HG03439 (cell line): ENCODE measurements at regions not wholly inside any gene's neighbourhood (a gene's known extent, or its start where the extent isn't known, plus 50 kb on each side); places are given as distances from the start of the nearest gene placed in this dataset.

Experiments
- ATAC-seq: cut with Tn5 transposase; IDR thresholded peaks from one replicate; pipeline ENCODE4 v1.9.1; 2021; ENCODE audit warnings: mild to moderate bottlenecking, moderate library complexity; ENCODE audit not compliant: unreplicated experiment

DNA sequence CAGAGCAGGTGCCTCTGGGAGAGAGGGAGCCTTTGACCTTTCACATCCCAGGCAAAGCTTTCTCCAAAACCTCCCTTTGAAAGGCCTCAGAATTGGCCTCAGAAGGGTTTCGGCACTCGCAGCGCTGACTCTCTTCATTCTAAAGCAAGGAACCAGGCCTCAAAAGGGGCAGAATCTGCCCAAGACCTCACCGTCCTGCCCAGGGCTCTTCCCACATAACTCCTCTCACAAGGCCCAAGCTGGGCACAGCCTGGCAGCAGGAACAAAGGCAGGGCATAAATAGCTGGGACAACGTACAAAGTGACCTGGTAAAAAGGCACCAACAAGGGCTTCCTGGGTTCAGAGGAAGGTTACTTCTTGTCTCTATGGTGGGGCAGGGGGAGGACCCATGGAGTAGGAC lies 166.3 kb upstream of the FSTL4 start:
- no peak for ATAC-seq

DNA sequence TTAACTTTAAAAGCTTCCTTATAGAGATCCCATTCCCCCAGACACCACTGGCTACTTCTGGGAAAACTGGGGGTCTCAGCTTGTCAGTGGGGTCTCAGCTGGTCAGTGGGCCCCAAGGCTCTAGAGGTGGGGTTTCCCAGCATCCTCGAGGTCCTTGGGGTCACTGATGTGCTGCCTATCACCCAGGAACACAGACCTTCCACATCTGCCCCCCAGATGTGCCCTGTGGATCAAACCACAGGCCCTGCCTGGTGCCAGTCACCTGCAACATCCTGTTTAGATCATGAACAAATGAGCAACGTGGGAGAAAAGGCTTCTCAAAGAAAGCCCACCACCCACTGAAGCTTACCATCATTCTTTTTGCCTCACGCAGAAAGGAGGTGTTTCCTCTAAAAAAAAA lies 165.6 kb upstream of the FSTL4 start:
- ATAC-seq = no peak

DNA sequence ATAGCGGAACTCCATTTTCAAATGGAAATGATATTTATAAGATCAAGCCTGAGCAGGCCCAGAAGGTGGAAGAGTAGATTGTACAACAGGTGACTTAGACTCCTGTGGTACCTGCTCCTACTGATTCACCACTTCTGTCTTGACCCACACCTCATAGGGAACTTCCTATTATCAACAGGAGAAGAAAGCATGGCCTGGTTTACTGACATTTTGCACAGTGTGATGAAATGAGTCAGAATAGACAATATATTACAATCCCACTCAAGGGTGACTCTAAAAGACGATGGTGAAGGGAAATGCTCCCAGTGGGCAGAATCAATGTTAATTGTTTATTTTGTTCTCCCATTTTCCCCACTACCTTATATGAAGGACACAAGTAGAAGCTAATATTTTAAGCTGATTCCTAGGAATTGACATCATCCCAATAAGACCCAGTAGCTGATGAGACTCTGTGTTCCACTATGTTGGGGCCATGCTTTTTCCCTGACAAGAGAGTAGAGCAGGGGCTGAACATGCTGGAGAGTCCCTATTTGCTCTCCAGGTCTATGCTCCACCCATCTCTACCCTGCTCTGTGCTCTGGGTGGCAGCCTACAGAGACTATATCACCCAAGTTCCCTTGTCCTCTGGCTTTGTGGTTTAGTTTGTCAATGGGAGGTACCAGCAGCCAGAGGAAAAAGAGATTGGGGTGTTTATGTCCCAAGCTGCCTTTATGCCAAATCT lies 163.4 kb upstream of the FSTL4 start:
- ATAC-seq = no peak

DNA sequence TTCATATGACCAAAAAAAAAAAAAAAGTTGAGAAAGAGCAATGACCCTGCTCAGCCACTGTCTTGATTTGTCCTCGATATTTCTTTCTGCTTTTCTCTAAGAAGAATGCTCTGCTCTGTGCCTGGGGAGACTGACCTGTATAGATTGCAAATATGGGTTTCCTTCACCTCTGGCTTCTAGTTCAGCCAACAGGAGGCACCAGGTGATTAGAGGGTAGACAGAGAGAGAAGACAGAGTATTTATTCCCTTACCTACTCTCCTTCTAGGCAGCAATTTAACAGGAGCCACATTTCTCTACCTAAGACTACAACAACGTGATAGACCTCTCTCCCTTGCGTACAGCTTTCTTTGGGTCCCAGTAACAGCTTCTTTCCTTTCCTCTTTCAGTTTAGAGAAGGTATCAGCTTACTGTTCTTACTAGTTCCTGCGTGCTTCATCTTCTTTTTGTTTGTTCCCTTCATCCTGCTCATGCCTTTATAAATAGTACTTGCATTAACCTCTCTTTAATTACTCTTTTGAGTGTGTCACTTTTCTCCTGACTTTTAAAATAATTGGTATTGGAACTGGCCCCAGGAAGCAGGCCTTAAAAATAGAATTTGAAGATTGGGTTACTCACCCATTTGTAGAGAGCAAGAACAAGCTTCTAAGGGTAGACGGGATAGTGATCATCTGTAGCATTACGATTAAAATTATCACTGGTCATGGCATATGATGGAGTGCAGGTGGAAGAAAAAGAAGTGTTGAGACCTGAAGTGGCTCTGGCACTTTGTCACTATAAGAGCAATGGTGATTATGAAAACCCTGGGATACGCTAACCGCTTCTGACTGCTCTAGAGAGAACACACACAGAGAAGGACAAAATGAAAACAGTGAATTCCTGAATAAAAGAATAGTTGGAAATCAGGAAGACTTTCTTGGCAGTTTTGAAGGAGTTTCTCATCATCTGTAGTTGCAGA lies 161.2 kb upstream of the FSTL4 start:
- ATAC-seq = no peak

DNA sequence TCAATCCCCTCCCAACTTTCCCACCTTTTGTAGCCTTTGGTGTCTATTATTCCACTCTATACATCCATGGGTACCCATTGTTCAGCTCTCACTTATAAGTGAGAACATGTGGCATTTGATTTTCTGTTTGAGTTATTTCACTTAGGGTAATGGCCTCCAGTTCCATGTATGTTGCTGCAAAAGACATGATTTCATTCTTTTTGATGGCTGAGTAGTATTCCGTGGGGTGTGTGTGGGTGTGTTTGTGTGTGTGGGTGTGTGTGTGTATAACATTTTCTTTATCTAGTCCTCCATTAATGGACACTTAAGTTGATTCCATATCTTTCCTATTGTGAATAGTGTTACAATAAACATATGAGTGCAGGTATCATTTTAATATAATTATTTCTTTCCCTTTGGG lies 157.5 kb upstream of the FSTL4 start:
- ATAC-seq = no peak

DNA sequence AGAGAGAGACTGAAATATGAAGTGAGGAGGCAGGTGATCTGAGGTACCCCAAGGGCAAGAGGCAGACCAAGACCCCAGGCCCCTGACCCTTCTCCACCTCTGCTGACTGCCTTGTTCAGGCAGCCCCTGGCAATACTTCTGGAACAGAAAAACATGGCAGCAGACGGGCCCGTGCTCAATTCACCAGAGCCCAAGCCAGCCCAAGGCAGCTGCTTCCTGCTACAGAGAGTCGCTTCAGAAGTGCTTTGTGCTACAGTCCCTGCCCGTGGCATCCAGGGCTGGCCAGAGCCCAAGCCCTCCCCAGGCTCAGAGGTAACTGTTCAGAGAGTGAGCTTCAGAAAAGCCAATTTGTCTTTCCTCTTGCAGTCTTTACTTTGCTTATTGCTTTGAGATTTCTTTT lies 151.4 kb upstream of the FSTL4 start:
- ATAC-seq = no peak

DNA sequence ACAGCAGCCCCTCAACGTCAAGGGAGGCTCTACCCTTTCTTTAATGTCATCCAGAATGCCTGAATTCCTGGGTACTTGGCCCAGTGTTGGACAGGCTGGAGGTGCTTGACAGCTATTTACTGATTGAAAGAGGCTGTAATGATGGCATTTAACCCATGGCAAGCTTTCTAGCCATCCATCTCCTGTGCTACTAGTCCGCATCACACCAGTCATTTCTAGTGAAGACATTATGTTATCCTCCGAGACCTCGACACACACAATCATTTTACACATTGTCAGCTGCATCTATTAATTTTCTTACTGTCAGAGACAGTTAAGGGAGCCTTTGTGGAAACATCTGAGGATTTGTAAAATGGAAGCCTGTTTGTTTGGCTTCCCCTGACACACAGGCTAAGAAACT lies 149.3 kb upstream of the FSTL4 start:
- ATAC-seq = no peak

DNA sequence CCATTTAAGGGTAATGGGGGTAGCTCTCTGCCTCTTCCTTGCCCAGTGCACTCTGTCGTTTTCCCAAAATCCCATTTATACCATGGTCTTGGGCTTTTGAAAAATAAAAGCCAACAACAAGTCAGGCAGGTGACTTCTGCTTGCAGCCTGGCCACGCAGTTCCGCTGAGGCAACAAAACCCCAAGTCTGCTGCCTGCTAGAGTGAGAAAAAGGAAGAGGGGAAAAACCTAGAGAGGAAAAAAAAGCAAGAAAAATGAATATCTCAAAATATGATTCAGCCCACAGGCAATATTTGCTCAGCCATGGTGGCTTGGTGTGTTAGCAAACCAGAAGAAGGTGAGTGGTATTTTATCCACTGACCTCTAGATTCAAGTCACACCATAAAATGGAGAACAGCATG lies 148.2 kb upstream of the FSTL4 start:
- ATAC-seq = no peak

DNA sequence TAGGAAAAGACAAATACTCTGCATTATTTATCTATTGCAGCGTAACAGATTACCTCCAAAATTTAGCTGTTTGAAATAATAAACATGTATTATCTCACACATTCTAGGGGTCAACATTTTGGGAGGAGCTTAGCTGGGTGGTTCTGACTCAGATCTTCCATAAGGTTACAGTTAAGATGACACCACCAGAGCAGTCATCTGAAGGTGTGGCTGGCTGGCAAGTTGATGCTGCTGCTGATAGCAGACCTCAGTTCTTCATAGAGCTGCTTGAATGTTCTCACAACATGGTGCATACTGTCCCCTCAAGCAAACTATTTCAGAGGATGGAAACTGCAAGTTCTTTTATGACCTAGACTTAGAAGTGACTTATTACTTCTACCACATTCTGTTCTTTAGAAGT lies 146.3 kb upstream of the FSTL4 start:
- ATAC-seq = no peak

DNA sequence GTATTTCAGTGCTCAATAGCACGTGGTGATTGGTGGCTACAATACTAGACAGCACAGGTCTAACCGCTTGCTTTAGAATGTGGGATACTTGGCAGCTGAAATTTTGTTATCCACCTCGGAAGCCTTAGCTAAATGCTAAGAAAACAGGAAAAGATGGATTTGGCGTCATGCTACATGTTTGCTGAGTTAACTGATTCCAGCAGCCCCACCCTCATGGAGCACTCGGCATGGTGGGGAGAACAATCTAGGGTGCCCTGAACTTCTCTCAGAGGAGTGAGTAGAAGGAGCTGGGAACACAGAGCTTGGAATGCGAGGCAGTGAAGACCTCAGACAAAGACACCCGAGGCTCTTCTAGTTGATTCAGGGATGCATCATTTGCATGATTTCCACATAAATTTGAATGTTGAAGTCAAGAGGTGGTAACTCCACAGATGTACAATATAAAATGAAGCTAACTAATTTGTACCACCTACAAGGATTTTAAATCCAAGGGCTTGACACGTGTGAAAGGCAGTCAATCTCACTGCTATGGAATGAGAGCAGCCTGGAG lies 145.1 kb upstream of the FSTL4 start:
- no peak for ATAC-seq

DNA sequence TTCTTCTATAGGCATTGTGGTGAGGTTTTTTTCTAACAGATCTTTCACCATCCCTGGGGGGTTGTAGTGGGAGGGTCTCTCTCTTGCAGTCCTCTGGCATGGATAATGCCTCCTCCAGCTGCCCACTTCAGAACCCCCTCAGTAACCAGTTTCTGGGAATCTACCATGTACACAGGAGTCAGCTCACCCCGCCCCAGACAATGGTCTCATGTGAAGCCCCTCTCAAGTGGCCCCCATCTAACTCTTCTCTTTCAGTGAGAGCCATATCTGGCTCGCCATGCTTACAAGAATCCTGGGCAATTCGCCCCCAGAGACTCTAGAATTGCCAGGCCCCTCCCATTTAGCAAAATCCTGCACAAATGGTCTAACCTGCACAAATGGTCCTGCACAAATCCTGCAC lies 144.4 kb upstream of the FSTL4 start:
- ATAC-seq = no peak

DNA sequence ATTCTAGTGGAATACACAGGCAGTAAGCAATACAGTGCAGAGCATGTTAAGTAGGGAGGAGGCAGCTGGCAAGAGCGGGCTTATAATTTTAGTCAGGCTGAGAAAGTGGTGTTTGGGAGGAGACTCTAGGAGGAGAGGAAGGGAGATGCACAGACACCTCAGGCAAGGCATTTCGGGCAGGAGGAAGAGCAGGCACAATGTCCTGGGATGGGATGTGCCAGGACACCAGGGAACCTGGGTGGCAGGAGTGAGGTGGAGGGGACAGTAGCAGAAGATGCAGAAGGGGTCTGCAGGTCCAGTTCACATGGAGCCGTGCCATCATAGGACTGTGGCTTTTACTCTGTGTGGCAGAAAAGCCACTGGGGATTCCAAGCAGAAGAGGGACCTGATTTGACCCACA lies 143.7 kb upstream of the FSTL4 start:
- ATAC-seq = no peak

DNA sequence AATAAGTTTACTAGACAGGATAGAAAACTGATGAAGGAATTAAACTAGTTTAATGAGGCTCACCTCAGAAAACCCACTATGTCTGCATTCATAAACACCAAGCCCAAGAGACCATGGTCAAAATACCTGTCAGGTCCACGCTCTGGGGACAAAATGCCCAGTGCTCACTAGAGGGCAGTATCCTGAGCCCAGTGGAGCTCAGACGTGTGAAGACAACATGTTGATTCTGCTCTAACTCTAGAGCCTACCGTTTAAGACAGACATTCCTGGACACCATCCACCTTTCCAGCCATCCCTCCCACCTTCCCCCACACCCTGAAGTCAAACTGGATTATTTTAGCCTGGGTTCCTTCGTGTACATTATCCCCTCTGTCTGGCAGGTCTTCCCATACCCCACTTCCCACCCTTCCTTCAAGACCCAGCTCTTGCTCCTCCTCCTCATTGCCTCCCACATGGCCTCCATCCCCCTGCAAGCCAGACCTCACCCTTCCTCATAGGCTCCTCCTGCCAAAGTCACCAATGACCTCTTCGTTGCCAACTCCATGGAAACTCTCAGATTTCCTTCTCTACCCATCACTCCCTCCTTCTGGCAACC lies 142.3 kb upstream of the FSTL4 start:
- ATAC-seq = no peak

DNA sequence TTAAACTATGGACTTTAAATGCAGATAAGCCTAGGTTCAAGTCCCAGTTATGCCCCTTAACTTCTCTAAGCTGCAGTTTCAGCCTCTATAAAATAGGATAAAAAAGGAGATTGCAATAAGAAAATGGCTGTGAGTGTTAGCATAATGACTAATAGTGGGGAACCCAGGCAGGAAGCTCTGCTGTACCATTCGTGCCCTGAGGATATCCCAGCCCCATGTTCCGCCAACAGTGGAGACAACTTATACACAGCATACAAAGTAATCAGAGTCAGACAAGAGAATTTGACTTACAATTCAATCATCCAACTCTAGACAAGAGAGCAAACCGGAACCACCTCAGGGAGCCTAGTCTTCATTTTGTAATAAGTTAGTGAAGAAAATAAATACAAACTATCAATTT lies 141.5 kb upstream of the FSTL4 start:
- no peak for ATAC-seq

DNA sequence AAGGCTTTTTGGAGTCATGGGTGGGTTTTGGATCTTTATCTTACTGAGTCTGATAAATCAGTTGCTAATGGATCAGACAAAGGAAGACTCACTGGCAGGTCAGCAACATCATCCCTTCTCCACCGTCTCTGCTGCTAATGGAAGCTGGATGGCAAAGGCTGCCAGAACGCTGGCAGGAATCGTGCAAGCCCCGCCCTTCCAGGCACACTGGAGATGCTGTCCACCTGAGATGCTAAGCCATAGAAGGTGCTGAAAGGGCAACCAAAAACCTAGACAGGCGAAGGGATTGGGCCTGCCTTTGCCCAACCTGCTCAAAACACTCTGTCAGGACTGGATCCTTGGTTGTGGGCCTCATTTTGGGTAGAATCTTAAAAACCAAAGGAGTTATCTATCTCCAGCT lies 139.5 kb upstream of the FSTL4 start:
- ATAC-seq = no peak

DNA sequence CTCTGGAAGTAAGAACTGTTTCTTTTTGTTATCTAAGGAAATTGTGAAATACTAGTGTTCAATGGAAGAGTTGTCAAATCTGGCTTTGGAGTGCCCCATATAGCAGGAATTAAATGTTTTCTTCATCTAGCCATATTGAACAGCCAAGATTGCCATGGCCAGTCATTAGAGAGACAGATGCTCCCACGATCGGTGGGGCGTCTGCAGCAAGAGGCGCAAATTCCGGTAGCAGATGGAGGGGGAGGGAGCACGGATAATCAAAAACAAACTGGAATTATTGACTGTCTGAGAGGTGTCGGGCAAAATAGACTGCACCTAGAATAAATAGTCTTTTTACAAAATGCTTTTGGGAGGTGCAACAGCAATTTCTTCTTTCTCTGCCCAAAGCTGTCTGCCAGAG lies 139.1 kb upstream of the FSTL4 start:
- ATAC-seq = no peak

DNA sequence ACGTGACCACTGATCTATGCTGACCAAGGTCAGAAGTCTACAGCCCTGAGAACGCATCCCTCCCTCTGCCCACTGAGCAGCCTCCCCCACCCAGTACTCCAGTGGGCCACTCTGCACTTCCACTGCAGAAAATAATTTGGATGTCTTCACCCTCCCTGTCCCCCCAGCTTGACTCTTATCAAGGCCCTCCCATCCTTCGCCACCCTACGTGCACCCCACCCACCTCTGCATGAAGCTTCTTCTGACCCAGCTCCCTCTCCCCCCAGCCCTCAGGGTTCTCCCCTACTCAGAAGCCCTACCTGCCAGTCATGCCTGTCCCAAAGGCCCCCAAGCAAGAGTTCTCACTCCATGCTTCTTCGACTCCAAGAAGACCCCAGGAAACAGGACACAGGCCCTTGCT lies 138.5 kb upstream of the FSTL4 start:
- ATAC-seq = no peak

DNA sequence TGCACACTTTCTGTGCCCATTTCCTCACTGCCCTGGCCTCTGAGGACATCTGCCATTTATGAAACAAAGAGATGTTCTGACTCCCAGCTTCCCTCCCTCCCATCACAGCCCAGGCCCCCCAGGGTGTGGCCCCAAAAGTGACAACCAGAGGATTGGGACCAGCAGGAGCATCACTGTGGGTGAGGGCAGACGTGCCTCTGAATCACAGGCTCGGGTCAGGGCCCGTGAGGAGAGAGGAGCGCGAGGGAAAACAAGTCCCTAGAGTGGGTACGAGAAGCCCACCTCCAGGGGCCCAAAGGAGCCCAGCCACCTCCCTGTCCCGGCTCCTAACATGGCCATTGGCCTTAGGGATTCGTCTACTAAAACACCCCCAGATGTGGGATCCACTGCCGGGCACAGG lies 138.0 kb upstream of the FSTL4 start:
- ATAC-seq = no peak

DNA sequence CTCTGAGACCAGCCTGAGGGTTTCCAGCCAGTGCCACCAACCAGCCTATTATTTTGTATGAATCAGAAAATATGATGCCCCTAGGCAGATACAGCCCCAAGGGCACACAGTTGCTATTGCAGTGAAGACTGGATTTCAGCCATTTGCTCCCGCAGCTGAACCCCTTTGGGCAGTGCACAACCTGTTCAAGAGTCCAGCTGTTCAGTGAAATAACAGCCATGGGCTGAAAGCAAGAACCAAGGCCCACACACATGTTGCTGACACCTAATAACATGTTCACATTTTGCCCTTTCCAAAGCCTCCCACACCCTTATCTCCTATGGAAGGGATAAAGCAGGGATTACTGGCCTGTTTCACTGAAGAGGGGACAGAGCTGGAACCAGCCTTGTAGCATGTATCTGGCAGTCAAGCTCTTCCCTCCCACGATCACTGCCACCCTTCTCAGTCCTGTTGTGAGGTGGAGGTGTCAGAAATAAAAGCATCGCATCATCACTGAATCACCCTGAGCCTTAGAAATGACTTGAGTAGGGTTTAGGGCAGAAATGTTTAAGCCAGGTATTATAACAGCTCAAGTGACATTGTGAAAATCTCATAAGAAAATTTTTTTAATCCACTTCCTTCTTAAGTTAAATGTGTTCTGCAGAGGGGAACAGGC lies 137.1 kb upstream of the FSTL4 start:
- no peak for ATAC-seq

DNA sequence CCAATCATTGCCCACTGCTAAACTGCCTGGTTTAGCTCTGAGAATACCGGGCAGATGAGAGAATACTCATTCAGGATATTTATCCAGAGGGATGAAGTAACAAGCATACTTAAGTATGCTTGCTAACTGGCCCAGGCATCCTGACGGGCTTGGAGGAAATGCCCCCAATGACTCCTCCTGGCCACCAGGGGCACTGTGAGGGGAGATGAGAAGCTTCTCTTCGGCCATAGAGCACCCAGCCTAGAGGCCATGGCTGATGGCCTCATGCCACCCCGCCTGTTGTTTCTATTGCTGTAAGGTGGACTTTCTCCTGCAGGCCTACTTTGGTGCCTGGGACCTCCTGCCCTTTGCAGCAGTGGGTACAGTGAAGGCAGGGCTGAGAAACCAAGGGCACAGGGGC lies 134.5 kb upstream of the FSTL4 start:
- no peak for ATAC-seq

DNA sequence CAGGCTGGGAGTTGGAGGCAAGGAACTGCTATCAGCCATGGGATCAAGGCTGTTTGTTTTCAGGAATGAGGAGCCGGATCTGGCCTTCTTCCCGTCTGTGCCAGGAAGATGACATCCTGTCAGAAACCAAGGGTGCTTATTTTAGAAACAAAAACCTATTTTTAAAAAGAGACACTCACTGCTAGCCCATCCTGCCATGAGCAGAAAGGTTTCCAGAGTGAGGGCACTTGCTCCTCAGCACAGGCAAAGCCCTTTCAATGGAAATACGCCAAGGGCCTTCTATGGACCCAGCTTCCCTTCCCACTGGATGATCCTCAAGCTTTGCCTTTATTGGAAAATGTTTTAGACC lies 132.6 kb upstream of the FSTL4 start:
- ATAC-seq = no peak
